ENCODE measurements at regions not wholly inside any gene's neighbourhood (a gene's known extent, or its start where the extent isn't known, plus 50 kb on each side); places are given as distances from the start of the nearest gene placed in this dataset.

GRCh38 chr20:42018979-42019378 is 400.8 kb upstream of the CHD6 start:
- no peak overlapping the region for H3K14ac ChIP-seq (replicated peaks; ENCODE audit: low read depth, low read length)
- H3K9me1 ChIP-seq (ENCODE audit: insufficient read depth, low read length): no peaks in the 10 kb centered on the region
- H2AK9ac ChIP-seq (replicated peaks; ENCODE audit: low read depth, low read length, poor library complexity): no peak overlapping the region
- no peak for ATAC-seq (ENCODE audit: low read depth)
- peaks cover 10% of the 10 kb centered on the region for H3K9me3 ChIP-seq (ENCODE audit: control insufficient read depth, insufficient read depth, low read length)
- BruUV-seq (replicated peaks): no TSS peak
- no peak overlapping the region for H4K8ac ChIP-seq (ENCODE audit: low read depth in 2 of 2, low read length in 2 of 2)
- no peak overlapping the region for H2BK5ac ChIP-seq (ENCODE audit: low read depth, low read length, poor library complexity, severe bottlenecking)
- no peaks in the 10 kb centered on the region for H4K20me1 ChIP-seq (ENCODE audit: insufficient read depth, low read length)
- no peak overlapping the region for H3K4me2 ChIP-seq (ENCODE audit: low read depth, low read length)
- no peak overlapping the region for H4K5ac ChIP-seq (ENCODE audit: low read depth, low read length)
- no peaks in the 10 kb centered on the region for H3K4me1 ChIP-seq (ENCODE audit: control insufficient read depth, insufficient read depth, low read length)
- DNase-seq: no peak
- H3K27ac ChIP-seq (ENCODE audit: insufficient read depth, low read length): no peak overlapping the region
- no peak overlapping the region for H3K18ac ChIP-seq (ENCODE audit: low read depth, low read length)
- ChIA-PET CTCF (no interaction called here), POLR2A (ENCODE audit: unreplicated experiment) (no interaction called here)
- H2BK15ac ChIP-seq (ENCODE audit: low read depth, low read length): no peak overlapping the region
- dilution Hi-C loops (cut with HindIII; ENCODE audit: low sequenced_read_pairs, unreplicated experiment) (no loop called here), in situ Hi-C loops (cut with MboI; ENCODE audit: low sequenced_read_pairs) (no loop called here), intact Hi-C loops (cut with micrococcal nuclease) (no loop called here)
- H3K36me3 ChIP-seq (ENCODE audit: control insufficient read depth, insufficient read depth, low read length): no peaks in the 10 kb centered on the region
- H2AK5ac ChIP-seq (ENCODE audit: low read depth, low read length): no peak overlapping the region
- no peaks in the 10 kb centered on the region for H3K27me3 ChIP-seq (ENCODE audit: control insufficient read depth, insufficient read depth, low read length)
- H4K91ac ChIP-seq (ENCODE audit: insufficient read depth, low read depth, low read length): no peak overlapping the region
- H2AFZ ChIP-seq (replicated peaks; ENCODE audit: low read length, poor library complexity): no peak overlapping the region
- H2BK20ac ChIP-seq (ENCODE audit: low read depth, low read length): no peak overlapping the region
- no peaks in the 10 kb centered on the region for H3K79me1 ChIP-seq (ENCODE audit: low read depth in 1 of 2, low read length in 2 of 2)
- no peak overlapping the region for H3K4ac ChIP-seq (ENCODE audit: low read depth, low read length)
- H3K23ac ChIP-seq (ENCODE audit: low read depth, low read length): no peak overlapping the region
- no peak overlapping the region for H2BK120ac ChIP-seq (ENCODE audit: low read depth, low read length)
- TF ChIP-seq MAZ (IDR thresholded peaks at IDR 0.05; ENCODE audit: borderline replicate concordance, low read depth, low read length) (no peak), CEBPB (IDR thresholded peaks at IDR 0.05; ENCODE audit: low read depth, low read length) (no peak), NFE2L2 (IDR thresholded peaks at IDR 0.05; ENCODE audit: low read depth, low read length) (no peak), RFX5 (IDR thresholded peaks at IDR 0.05; ENCODE audit: low read depth, low read length) (no peak), MXI1 (IDR thresholded peaks at IDR 0.05; ENCODE audit: borderline replicate concordance, low read depth, low read length) (no peak), POLR2A (IDR thresholded peaks at IDR 0.05; ENCODE audit: low read depth, low read length) (no peak), MAFK (IDR thresholded peaks at IDR 0.05; ENCODE audit: low read depth, low read length) (no peak), FOS (IDR thresholded peaks at IDR 0.05; ENCODE audit: low read depth, low read length) (no peak), USF2 (IDR thresholded peaks at IDR 0.05; ENCODE audit: low read depth, low read length) (no peak), CHD1 (IDR thresholded peaks at IDR 0.05; ENCODE audit: low read depth, low read length) (no peak), RAD21 (IDR thresholded peaks at IDR 0.05; ENCODE audit: low read length) (no peak), SMC3 (IDR thresholded peaks at IDR 0.05; ENCODE audit: low read depth, low read length) (no peak), BHLHE40 (IDR thresholded peaks at IDR 0.05; ENCODE audit: low read depth, low read length) (no peak)
- TF ChIP-seq, protein P1, sequence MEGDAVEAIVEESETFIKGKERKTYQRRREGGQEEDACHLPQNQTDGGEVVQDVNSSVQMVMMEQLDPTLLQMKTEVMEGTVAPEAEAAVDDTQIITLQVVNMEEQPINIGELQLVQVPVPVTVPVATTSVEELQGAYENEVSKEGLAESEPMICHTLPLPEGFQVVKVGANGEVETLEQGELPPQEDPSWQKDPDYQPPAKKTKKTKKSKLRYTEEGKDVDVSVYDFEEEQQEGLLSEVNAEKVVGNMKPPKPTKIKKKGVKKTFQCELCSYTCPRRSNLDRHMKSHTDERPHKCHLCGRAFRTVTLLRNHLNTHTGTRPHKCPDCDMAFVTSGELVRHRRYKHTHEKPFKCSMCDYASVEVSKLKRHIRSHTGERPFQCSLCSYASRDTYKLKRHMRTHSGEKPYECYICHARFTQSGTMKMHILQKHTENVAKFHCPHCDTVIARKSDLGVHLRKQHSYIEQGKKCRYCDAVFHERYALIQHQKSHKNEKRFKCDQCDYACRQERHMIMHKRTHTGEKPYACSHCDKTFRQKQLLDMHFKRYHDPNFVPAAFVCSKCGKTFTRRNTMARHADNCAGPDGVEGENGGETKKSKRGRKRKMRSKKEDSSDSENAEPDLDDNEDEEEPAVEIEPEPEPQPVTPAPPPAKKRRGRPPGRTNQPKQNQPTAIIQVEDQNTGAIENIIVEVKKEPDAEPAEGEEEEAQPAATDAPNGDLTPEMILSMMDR (conservative IDR thresholded peaks at IDR 0.05; ENCODE audit: low read depth, low read length): no peak
- no peak overlapping the region for H3K9ac ChIP-seq (ENCODE audit: low read depth, low read length)
- H3K4me3 ChIP-seq (ENCODE audit: insufficient read depth, low read depth, low read length): no peak overlapping the region
- H3K56ac ChIP-seq (ENCODE audit: extremely low read depth, insufficient read depth, low read length): no peak overlapping the region
